ENCODE measurements at regions not wholly inside any gene's neighbourhood (a gene's known extent, or its start where the extent isn't known, plus 50 kb on each side); places are given as distances from the start of the nearest gene placed in this dataset.

DNA sequence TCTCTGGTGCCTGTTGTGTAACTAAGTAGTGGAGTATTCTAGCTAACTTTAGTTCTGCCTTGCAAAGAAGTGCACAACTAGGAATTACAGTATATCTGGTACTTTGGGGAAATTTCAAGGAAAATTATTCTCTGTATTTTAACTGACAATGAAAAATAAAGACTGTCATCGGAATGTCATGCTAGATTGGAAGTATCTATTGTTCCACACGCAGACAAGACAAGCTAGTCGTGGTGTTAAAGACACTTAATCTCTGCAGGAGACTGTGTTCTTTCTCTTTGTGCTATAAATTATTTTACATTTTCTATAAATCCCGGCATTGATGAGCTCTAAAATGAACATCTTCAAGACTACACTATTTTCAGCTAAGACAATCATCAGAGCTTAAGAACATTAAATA is 1068.8 kb upstream of the ADGRL4 start:
- Histone ChIP-seq H3K9me2 (ENCODE audit: low read depth, low read length) (no peaks in the 10 kb centered on the region), H3K4me3 (ENCODE audit: low read depth, low read length, poor library complexity, severe bottlenecking) (no peak overlapping the region), H3K79me2 (ENCODE audit: insufficient read depth, low read length) (no peaks in the 10 kb centered on the region), H3K9ac (ENCODE audit: low read length) (no peak overlapping the region), H3K4me1 (ENCODE audit: insufficient read depth, low read length, severe bottlenecking) (no peaks in the 10 kb centered on the region), H2AFZ (ENCODE audit: low read length) (no peak overlapping the region), H3K27ac (ENCODE audit: low read depth, low read length, poor library complexity, severe bottlenecking) (no peak overlapping the region), H3F3A (ENCODE audit: insufficient read depth, low read length) (no peaks in the 10 kb centered on the region), H4K20me1 (ENCODE audit: insufficient read depth, low read length) (no peaks in the 10 kb centered on the region), H3K36me3 (ENCODE audit: insufficient read depth, low read length) (no peaks in the 10 kb centered on the region), H3K9me3 (ENCODE audit: low read length) (no peaks in the 10 kb centered on the region), H3K4me2 (ENCODE audit: low read length) (no peak overlapping the region), H3K27me3 (ENCODE audit: insufficient read depth, low read length) (no peaks in the 10 kb centered on the region)
- TF ChIP-seq CTCF (IDR thresholded peaks at IDR 0.05; ENCODE audit: low read length) (no peak), EZH2 (IDR thresholded peaks at IDR 0.05; ENCODE audit: borderline replicate concordance, low read length) (no peak)

- Histone ChIP-seq H3K4me2 (ENCODE audit: low read length) (no peak overlapping the region), H3K36me3 (ENCODE audit: insufficient read depth, low read length) (no peaks in the 10 kb centered on the region), H3K9me3 (ENCODE audit: low read length) (no peaks in the 10 kb centered on the region), H3K27ac (ENCODE audit: low read depth, low read length, poor library complexity, severe bottlenecking) (no peak overlapping the region), H3K9me2 (ENCODE audit: low read depth, low read length) (no peaks in the 10 kb centered on the region), H3K27me3 (ENCODE audit: insufficient read depth, low read length) (no peaks in the 10 kb centered on the region), H3K4me1 (ENCODE audit: insufficient read depth, low read length, severe bottlenecking) (no peaks in the 10 kb centered on the region), H3F3A (ENCODE audit: insufficient read depth, low read length) (no peaks in the 10 kb centered on the region), H2AFZ (ENCODE audit: low read length) (no peak overlapping the region), H3K4me3 (ENCODE audit: low read depth, low read length, poor library complexity, severe bottlenecking) (no peak overlapping the region), H4K20me1 (ENCODE audit: insufficient read depth, low read length) (no peaks in the 10 kb centered on the region), H3K9ac (ENCODE audit: low read length) (no peak overlapping the region), H3K79me2 (ENCODE audit: insufficient read depth, low read length) (no peaks in the 10 kb centered on the region)
- no peak for TF ChIP-seq CTCF (IDR thresholded peaks at IDR 0.05; ENCODE audit: low read length)
- TF ChIP-seq EZH2 (IDR thresholded peaks at IDR 0.05; ENCODE audit: borderline replicate concordance, low read length), result no peak
Observed at GRCh38 chr1:80072563-80072962, 1066.0 kb upstream of the ADGRL4 start.

DNA sequence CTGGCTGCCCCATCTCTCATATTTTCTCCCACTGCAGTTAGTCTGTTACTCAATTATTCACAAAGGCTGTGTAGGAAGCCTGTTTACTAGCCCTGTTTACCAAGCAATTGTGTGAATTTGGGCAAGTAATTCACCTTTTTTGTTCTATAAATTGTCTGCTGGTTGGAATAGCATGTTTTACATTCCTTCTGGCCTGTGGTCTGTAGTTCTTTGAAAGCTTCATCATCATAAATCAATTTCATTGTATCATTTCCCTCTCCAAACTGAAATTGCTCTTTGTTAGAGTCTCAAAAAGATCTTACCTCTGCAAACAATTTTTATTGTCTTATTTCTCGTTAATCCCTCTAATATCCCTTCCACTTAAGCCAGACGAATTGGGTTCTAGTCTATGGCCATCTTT is 1059.5 kb upstream of the ADGRL4 start:
- Histone ChIP-seq H3K36me3 (ENCODE audit: insufficient read depth, low read length) (no peaks in the 10 kb centered on the region), H3K9me2 (ENCODE audit: low read depth, low read length) (no peaks in the 10 kb centered on the region), H4K20me1 (ENCODE audit: insufficient read depth, low read length) (no peaks in the 10 kb centered on the region), H3K4me2 (ENCODE audit: low read length) (no peak overlapping the region), H3K4me3 (ENCODE audit: low read depth, low read length, poor library complexity, severe bottlenecking) (no peak overlapping the region), H3K4me1 (ENCODE audit: insufficient read depth, low read length, severe bottlenecking) (no peaks in the 10 kb centered on the region), H3K79me2 (ENCODE audit: insufficient read depth, low read length) (no peaks in the 10 kb centered on the region), H3F3A (ENCODE audit: insufficient read depth, low read length) (no peaks in the 10 kb centered on the region), H3K9me3 (ENCODE audit: low read length) (no peaks in the 10 kb centered on the region), H2AFZ (ENCODE audit: low read length) (no peak overlapping the region), H3K27me3 (ENCODE audit: insufficient read depth, low read length) (no peaks in the 10 kb centered on the region), H3K9ac (ENCODE audit: low read length) (no peak overlapping the region), H3K27ac (ENCODE audit: low read depth, low read length, poor library complexity, severe bottlenecking) (no peak overlapping the region)
- TF ChIP-seq CTCF (IDR thresholded peaks at IDR 0.05; ENCODE audit: low read length) (no peak), EZH2 (IDR thresholded peaks at IDR 0.05; ENCODE audit: borderline replicate concordance, low read length) (no peak)
